HG02970 (cell line): ENCODE measurements at regions not wholly inside any gene's neighbourhood (a gene's known extent, or its start where the extent isn't known, plus 50 kb on each side); places are given as distances from the start of the nearest gene placed in this dataset.

Experiments used
- ATAC-seq: cut with Tn5 transposase; IDR thresholded peaks from one replicate; pipeline ENCODE4 v1.9.1; 2021; ENCODE audit warnings: mild to moderate bottlenecking, moderate library complexity, moderate number of reproducible peaks; ENCODE audit not compliant: unreplicated experiment, low FRiP score

DNA sequence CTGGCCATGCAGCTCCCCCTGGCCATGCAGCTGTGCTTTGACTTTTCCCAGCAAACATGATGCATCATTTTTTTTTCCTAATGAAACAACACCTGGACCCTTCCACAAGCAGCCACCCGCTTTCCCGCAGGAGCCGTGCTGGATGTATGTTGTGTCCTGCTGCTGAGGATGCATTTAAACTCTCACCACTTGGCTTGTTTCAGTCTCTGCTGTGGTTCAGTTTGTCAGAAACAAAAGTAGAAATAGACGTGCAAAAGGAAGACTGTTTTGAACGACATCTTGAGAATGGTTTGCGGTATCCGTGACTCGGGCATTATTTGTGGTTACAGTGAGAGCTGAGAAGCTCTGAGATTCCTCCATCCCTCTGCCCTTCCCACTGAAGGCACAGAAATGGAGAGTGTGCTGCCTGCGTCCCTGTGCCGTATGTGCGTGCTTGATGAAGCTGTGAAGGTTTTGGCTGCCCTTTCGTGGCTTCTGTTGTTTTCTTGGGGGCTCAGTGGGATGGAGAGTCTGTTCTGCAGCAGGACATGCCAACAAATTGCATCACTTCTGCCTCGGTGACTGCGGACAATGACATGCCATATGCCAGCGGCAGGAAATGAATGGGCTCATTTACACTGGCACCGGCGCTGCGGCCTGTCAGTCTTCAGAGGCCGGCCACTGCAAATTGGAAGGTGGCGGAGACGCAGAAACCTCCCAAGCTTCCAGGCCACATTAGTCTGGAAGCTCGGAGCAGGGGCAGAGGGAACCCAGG lies 417.7 kb upstream of the SALL3 start:
- ATAC-seq: no peak

DNA sequence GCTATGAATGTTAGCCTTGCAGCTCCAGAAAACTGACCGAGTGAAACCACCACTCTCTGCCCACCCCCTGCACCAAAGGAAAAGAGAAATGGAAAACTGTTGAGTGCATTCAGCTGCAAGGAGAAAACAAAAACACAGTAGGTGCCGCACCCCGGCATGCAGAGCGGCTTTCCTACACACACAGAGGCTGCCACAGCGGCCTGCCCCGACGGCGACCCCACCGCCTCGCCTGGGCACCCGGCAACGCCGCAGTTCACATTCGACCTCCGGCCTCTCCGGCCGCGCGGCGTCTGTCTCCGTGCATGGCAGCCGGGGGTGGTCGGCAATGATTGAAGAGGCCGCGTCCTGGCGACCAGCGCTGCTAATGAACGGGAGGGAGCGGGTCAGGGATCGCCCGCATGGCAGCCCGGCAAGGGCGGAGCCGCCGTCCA lies 417.1 kb upstream of the SALL3 start:
- no peak for ATAC-seq

DNA sequence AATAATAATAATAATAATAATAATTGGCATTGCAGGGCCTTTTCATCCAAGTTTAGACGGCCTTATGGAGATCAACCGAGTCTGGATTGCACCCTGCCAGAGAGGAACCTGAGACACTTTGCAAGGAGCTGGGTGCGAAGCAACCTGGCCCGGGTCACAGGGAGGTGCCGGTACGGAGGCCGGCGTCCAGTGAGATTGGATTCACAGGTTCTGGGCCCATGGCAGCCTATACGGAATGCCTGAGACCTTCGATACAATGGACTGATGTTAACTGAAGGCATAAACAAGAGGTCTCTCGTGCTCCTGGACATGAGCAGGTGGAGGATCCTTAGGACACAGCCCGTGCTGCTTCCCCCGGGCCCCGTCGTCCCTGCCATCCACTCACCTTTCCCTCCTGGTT lies 416.5 kb upstream of the SALL3 start:
- ATAC-seq: no peak

DNA sequence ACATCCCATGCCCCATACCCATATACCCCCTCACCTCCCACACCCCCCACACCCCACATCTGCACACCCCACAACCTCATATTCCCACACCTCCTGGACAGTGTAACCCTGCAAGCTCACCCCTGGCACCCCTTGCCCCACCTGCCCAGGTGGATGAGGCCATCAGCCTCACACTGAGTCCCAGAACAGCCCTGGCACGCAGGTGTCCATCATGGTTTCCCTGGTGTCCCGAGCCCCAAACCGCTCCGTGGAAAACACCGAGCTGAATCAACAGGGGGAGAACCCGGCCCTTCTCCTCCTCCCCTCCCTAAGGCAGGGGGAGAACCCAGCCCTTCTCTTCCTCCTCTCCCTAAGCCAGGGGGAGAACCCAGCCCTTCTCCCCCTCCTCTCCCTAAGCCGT lies 415.6 kb upstream of the SALL3 start:
- ATAC-seq: no peak

DNA sequence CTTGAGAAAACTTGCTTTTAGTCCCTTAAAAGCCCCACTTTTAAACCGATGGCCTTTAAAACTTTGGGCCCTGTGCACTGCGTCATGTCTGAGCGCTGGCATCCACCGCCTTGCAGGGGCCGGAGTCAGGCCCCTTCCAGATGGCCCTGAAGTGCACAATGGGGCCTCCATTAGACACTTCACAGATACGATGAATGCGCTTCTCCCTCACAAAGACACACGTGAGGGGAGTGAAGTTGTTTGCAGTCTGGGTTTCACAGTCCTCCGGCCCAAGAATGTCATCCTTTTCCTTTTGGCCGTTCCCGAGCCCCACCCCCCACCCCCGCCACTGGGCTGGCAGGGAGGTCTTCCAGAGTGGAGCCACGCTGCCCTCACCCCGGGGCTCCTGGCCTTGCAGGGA lies 415.1 kb upstream of the SALL3 start:
- no peak for ATAC-seq

DNA sequence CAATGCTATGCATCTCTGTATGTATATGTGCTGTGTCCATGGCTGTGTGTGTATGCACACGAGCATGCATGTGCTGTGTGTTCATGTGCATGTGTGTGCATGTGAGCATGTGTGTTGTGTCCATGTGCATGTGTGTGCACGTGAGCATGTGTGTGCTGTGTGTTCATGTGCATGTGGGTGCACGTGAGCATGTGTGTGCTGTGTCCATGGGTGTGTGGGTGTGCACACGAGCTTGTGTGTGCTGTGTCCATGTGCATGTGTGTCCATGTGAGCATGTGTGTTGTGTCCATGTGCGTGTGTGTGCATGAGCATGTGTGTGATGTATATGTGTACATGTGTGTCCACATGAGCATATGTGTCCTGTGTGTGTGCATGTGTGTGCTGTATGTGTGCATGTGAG lies 414.4 kb upstream of the SALL3 start:
- ATAC-seq: no peak

DNA sequence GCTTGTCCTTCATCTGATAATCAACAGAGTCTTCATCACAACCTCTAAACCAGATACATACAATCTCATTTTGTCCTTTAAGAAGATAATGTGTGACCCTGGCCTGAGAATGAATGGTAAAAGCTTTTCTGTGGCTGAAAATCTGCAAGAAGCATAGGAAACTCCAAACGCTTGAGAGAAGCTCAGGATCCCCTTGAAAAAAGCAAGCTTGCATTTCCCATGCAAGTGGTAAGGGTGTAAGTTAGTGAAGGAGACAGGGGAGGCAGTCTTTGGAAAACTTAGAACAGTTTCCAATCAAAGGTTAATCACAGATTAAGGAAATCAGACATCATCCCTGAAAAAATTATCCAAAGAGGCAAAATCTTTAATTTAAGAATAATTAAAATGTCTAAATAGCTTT lies 413.6 kb upstream of the SALL3 start:
- no peak for ATAC-seq

DNA sequence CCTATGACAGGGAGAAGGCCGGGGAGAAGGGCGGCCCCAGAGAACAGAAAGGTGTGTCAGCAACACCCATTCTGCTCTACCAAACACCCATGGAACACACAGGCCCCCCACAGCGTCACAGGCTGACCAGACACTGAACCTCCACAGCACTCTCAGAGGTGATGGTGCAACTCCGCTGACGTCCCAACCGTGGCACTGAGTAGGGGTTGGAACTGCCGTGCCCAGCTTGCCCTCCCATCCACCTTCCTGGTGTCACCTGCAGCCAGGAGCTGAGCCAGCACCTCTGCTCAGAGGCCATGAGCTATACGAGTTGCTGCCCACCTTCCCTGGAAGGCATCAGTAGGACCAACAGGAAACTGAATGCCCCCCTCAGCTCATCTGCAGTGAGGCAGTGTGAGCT lies 412.9 kb upstream of the SALL3 start:
- no peak for ATAC-seq

DNA sequence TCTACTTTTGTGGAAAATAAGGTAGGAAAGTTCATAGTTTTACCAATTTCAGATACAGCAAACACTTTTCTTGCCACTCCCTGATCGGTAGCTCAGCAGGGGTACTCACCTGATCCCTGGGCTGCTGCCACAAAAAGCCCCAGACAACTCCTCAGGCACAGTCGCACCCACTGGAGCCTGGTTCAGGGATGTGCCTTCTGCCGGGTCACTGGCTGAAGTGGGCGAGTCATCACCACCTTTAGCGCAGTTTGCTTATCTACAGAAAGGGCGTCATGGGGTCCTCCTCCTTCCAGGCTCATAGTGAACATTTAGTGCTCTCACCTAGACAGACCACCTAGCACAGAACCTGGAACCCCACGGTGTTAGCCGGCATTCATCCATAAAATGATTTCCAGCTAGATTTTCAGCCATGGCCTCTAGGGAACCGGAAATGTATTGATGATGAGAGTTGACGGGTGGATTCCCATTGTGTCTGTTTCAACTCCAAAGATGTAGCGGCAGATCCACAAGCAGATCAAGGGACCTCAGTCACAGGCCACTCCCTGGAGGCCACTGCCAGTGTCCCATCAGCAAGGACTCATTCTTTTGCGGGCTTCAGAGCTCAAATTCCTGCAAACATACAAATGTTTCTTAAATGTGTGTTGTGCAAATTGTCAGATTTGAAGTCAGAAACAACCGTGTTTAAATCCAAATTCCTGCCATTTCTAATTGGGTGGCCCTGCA lies 408.4 kb upstream of the SALL3 start:
- no peak for ATAC-seq

DNA sequence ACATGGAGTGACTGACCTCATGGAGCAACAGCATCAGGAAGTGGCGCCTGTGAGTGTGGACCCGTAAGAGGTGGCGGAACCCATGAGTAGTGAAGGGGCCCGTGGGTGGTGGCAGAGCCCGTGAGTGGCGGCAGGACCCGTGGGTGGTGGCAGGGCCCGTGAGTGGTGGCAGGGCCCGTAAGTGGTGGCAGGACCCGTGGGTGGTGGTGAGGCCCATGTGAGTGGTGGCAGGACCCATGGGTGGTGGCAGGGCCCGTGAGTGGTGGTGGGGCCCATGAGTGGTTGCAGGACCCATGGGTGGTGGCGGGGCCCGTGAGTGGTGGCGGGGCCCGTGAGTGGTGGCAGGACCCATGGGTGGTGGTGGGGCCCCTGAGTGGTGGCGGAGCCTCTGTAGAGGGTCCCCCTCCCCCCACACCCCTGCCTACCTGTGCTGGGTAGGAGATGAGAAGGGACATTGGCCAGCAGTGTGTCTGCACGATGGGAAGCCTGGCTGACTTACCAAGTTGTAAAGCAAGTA lies 407.7 kb upstream of the SALL3 start:
- no peak for ATAC-seq

DNA sequence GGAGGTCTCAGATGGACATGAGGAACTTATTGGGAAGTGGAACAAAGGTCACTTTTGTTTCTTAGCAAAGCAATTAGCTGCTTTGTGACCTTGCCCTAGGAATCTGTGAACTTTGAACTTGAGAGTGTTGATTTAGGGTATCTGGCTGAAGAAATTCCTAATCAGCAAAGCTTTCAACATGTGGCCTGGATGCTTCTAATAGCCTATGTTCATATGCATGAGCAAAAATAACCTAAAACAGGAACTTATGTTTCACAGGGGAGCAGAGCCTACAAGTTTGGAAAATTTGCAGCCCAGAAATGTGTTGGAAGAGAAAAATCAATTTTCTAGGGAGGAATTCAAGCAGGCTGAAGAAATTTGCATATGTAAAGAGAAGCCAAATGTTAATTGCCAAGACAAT lies 405.8 kb upstream of the SALL3 start:
- ATAC-seq: no peak

DNA sequence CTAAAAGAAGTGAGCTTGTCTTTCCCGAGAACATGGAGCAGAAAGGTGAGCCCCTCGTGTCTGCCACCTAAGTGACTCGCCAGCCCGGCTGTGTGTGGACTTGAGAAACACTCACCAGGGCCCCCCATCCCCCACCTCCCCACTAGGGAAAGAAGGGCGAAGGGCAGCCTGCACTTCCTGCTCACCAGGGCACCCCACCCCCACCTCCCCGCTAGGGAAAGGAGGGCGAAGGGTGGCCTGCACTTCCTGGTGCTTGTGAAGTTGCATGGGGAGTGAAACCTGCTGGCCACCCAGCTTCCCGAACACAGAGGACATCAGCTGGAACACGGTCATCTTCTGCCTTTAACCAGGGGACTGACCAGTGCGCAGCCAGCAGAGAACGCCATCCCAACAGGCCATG lies 402.7 kb upstream of the SALL3 start:
- ATAC-seq: no peak

DNA sequence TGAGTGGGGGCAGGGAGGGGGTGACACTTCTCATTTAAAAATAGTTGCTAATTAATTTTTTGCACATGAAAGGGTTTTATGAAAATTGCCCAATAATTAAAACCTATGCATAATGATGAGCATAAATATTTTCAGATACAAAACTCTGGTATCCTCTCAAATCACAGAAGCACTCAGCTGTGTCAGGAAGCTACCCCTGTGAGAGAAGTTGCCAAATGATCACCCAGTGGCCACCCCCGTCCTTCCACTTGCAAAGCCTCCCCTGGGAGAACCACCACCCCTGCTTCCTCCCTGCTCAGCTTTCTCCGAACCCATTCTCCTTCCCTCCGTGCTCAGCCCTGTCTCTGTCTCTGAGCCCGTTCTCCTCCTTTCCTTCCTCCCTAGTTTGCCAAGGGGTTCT lies 400.2 kb upstream of the SALL3 start:
- no peak for ATAC-seq

DNA sequence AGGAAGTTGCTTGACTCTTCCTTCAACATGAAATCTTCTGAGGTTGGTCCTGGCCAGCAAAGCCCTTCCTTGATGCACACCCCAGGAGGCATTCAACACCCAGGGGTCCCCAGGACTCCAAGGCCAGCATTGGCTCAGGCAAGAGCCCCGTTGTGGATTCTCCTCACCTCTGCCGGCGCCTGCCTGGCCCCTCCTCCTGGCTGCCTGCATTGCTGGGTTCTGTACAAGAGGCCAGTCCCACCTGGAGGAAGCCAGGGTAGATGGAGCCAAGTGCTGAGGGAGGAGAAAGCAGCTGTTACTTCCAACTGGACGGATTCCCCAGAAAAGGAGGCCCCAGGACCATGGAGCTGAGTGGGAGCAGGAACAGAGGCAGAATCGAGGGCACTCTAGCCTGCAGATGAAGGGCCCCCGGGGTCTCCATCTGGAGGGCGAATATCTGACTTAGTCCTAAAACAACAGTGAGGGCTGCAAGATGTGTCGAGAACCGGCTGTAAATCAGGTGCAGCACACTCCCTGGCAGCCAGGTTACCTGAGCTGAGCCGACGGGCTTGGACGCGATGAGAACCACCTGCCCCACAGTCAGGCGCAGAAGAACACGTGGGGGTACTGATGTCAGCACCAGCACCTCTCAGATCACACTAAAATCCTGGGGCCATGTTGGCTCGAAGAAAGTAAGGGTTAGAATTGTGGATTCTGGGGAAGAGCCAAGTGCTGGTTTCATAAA lies 399.6 kb upstream of the SALL3 start:
- no peak for ATAC-seq

DNA sequence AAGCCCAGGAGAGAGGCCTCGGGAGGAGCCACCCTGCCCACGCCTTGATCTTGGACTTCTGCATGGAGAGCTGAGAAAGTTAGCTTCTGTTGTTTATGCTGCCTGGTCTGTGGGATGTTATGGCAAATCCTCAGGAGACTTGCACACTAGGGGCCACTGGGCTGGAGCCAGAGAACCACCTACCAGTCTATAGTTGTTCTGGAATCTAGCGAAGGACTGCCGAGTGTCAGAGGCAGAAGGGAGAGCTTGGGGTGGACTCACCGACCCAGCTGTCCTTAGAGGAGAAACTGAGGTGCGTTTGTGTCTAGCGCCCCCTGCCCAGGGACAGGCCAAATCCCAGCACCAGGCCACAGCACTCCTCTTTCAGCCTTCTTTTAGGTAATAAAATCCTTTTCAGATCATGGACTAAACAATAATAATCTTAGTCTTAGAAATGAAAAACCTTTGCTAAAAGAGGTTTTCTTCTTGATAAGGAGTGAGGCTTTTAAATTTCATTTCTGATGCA lies 398.7 kb upstream of the SALL3 start:
- ATAC-seq: no peak

DNA sequence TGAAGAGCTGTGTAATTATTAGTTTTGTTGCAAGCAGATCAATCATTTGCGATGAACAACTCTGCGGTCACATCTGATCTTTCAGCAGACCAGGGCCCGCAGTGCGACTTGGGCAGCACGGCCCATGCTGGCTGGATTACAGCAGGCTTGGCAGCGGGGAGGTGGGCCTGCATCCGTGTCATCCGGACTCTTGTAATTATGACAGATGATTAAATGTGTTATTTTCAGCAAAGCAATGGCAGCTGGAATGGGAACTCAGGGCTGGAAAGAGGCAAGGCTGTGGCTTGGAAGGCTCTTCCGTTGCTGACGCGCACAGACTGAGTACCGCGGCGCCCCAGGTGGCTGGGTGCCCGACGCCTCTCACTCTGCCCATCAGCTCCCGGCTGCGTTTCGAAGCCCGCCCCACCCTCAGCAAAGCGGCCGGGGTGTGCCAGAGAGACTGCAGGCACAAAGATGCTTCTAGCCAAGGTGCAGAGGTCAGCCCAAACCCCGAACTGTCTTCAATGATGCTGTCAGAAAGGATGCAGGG lies 397.4 kb upstream of the SALL3 start:
- ATAC-seq: no peak

DNA sequence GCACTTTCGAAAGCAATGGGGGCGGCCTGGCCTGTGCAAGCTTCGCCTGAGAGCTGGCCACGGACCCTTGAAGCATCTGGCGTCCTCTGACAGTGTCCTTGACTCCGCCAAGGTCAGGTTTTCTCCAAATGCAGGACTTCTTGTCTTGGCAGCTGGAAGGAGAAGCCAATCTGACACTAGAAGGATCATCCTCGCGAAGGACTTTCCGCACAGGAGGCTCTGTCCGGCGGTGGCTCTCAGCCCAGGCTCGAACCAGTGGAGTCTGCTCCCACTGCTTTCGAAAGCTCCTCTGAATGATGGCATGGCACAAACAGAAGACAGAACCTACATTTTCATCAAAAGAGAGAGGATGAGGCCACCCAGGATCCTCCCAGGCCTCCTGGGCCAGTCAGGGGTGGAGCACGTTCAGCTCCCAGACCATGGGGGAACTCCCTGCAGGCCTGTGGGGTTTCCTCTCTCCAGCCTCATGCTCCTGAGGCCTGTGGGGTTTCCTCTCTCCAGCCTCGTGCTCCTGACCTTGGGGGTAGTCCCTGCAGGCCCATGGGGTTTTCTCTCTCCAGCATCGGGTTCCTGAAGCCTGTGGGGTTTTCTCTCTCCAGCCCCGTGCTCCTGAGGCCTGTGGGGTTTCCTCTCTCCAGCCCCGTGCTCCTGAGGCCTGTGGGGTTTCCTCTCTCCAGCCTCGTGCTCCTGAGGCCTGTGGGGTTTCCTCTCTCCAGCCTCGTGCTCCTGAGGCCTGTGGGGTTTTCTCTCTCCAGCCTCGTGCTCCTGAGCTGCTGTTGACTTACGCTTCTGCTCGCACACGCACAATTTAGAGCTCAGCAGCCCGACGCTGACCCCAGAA lies 396.5 kb upstream of the SALL3 start:
- ATAC-seq: no peak

DNA sequence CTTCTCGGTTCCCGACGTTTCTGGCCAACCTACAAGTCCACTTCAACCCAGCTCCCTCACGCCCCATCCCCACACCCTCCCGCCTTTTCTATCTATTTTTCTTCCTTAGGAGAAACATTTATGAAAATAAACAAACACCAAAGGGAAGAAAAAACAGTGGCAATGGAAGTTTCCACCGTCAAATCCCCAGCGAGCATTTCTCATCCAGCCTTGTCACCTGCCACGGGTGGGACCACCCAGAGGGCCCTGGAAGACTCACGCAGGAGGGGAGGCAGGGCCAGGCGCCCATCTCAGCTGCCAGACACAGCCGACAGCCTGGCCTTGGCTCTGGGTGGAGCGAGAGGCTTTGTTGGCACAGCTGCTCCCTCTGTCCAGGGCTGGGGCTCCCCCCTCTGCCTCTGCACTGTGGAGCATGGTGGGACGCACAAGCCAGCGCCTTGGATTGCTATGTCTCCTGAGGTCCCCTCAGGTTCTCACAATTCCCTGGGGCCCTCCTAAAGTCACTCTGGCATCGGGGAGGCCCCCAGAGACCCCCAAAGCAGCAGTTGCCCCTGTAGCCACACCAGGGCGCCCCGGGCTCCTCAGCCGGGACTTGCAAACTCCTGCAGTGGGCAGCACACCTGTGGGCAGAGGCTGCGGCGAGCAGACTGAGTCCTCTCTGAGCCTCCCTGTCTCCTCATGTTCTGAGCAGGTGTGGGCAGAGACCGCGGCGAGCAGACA lies 395.7 kb upstream of the SALL3 start:
- ATAC-seq: no peak

DNA sequence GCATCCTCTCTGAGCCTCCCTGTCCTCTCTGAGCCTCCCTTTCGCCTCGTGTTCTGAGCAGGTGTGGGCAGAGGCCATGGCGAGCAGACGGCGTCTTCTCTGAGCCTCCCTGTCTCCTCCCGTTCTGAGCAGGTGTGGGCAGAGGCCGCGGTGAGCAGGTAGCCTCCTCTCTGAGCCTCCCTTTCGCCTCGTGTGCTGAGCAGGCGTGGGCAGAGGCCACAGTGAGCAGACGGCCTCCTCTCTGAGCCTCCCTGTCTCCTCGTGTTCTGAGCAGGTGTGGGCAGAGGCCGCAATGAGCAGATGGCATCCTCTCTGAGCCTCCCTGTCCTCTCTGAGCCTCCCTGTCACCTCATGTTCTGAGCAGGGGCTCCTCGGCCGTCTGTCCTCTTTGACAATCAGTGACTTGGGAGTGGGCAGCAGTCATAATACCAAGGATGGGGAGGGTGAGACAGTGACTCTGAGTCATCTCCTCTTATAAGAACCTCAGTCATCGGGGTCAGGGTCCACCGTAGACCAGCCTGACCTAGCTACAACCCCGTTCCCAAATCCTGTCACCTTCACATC lies 395.1 kb upstream of the SALL3 start:
- ATAC-seq: no peak
